HepG2 (cell line): ENCODE measurements at regions not wholly inside any gene's neighbourhood (a gene's known extent, or its start where the extent isn't known, plus 50 kb on each side); places are given as distances from the start of the nearest gene placed in this dataset.

ENCODE experiments used
- ATAC-seq: fragments of 200-7000 bp; cut with Tn5 transposase; 3 replicates; pipeline ENCODE4 v1.9.1; 2020; ENCODE audit warnings: mild to moderate bottlenecking, moderate library complexity
- BruUV-seq: library from RNA; stranded (reverse); fragments of 400-500 nt; replicated peaks from 2 replicates; lab custom pipeline; 2021; lab: Mats Ljungman, UMichigan
- CTCF ChIA-PET: fragments of 300-600 bp; formaldehyde crosslinking; extraction: SDS; loops from one replicate; lab custom pipeline; 2021; ENCODE audit warnings: low total read pairs, inconsistent platforms, low intra/inter-chr PET ratio; lab: Yijun Ruan, JAX
- POLR2A ChIA-PET: fragments of 350-600 bp; sonication (Branson Sonifier 250); formaldehyde crosslinking; loops from one replicate; lab custom pipeline; 2020; ENCODE audit warnings: antibody characterized with exemption, inconsistent platforms; lab: Yijun Ruan, JAX
- DNase-seq: peaks from one replicate; pipeline ENCODE4 v3.0.0-alpha.2; 2015; ENCODE audit warnings: low spot score
- FAIRE-seq: peaks from 3 replicates; lab custom pipeline; 2011; peaks lifted over from hg19 to GRCh38; lab: Jason Lieb, UNC
- H2AFZ ChIP-seq: one replicate; pipeline ENCODE4 v1.6.1; 2011; ENCODE audit warnings: low read length, inconsistent platforms
- H3K27ac ChIP-seq: fragments of 300-600 bp; 3 replicates; pipeline ENCODE4 v1.8.0; 2011; ENCODE audit warnings: mixed run types, mild to moderate bottlenecking, mixed read lengths, low read length, inconsistent platforms; ENCODE audit not compliant: insufficient read depth; ENCODE audit errors: extremely low read length
- H3K27me3 ChIP-seq, 2 experiments: fragments of 200-600 bp in 1 of 2; 2 replicates in 1 of 2; 3 replicates in 1 of 2; pipeline versions ENCODE4 v1.6.0 to v1.8.0; 2011; ENCODE audit warnings: low read length in 2 of 2, mild to moderate bottlenecking in 2 of 2, moderate library complexity in 2 of 2, inconsistent platforms in 1 of 2; ENCODE audit not compliant: insufficient read depth in 2 of 2, control insufficient read depth in 1 of 2
- H3K36me3 ChIP-seq, 2 experiments: fragments of 200-600 bp in 1 of 2; replicated peaks in 1 of 2; 2 replicates in 1 of 2; 3 replicates in 1 of 2; pipeline versions ENCODE4 v1.5.1 to v1.8.0; 2011; ENCODE audit warnings: low read length in 2 of 2, inconsistent platforms in 1 of 2; ENCODE audit not compliant: insufficient read depth in 2 of 2, control insufficient read depth in 1 of 2
- H3K4me1 ChIP-seq: 2 replicates; pipeline ENCODE4 v1.5.1; 2012; ENCODE audit warnings: low read length, inconsistent platforms; ENCODE audit not compliant: insufficient read depth
- H3K4me2 ChIP-seq: 2 replicates; pipeline ENCODE4 v1.6.0; 2011; ENCODE audit warnings: low read depth, low read length, inconsistent platforms
- H3K4me3 ChIP-seq, 3 experiments: fragments of 200-600 bp in 1 of 3; sonication (generic), shearing (Covaris generic) in 1 of 3; replicated peaks in 1 of 3; 2 replicates each; pipeline ENCODE4 v1.5.1; 2011 to 2016; ENCODE audit warnings: low read length in 3 of 3, inconsistent platforms in 2 of 3, low read depth in 2 of 3, mild to moderate bottlenecking in 2 of 3, control low read depth in 1 of 3, mixed read lengths in 1 of 3; ENCODE audit not compliant: insufficient read depth in 1 of 3
- H3K79me2 ChIP-seq: one replicate; pipeline ENCODE4 v1.6.1; 2011; ENCODE audit warnings: low read length, inconsistent platforms; ENCODE audit not compliant: insufficient read depth
- H3K9ac ChIP-seq: 2 replicates; pipeline ENCODE4 v1.6.0; 2011; ENCODE audit warnings: mild to moderate bottlenecking, low read depth, low read length, inconsistent platforms; ENCODE audit not compliant: insufficient read depth
- H3K9me3 ChIP-seq: 2 replicates; pipeline ENCODE4 v1.5.1; 2012; ENCODE audit warnings: mild to moderate bottlenecking, low read length
- H4K20me1 ChIP-seq: 2 replicates; pipeline ENCODE4 v1.6.0; 2011; ENCODE audit warnings: inconsistent platforms, mild to moderate bottlenecking, low read length, moderate library complexity; ENCODE audit not compliant: insufficient read depth
- DMAP1 ChIP-seq: IDR thresholded peaks from 2 replicates; pipeline ENCODE4 v1.6.1; 2016
- GFI1 ChIP-seq: sonication (generic); formaldehyde crosslinking; IDR thresholded peaks from 2 replicates; pipeline ENCODE4 v1.5.0; 2020; ENCODE audit warnings: missing genetic modification reagents, mild to moderate bottlenecking, borderline replicate concordance
- KLF6 ChIP-seq: IDR thresholded peaks from 2 replicates; pipeline ENCODE4 v1.8.0; 2016; ENCODE audit warnings: missing biosample characterization, missing genetic modification reagents
- RAD51 ChIP-seq: fragments of 450-650 bp; IDR thresholded peaks from 2 replicates; pipeline ENCODE4 v1.6.1; 2016; ENCODE audit warnings: borderline replicate concordance
- RFX3 ChIP-seq: IDR thresholded peaks from 2 replicates; pipeline ENCODE4 v1.6.1; 2016; ENCODE audit warnings: missing biosample characterization, missing genetic modification reagents
- SNRNP70 ChIP-seq: fragments of 200-400 bp; formaldehyde crosslinking; IDR thresholded peaks from 2 replicates; pipeline ENCODE4 v1.6.1; 2017; ENCODE audit warnings: mild to moderate bottlenecking, low read depth, low read length, moderate library complexity
- SUZ12 ChIP-seq: fragments of 150-350 bp; IDR thresholded peaks from 2 replicates; pipeline ENCODE4 v1.6.1; 2014; ENCODE audit warnings: low read depth, low read length
- TBX3 ChIP-seq: fragments of 450-650 bp; IDR thresholded peaks from 2 replicates; pipeline ENCODE4 v1.6.1; 2017; ENCODE audit warnings: antibody characterized with exemption, mild to moderate bottlenecking, inconsistent platforms, borderline replicate concordance
- ZFP36L1 ChIP-seq: sonication (generic); formaldehyde crosslinking; IDR thresholded peaks from 2 replicates; pipeline ENCODE4 v1.8.0; 2022; ENCODE audit warnings: mild to moderate bottlenecking, missing genetic modification reagents, moderate library complexity
- ZNF362 ChIP-seq: sonication (generic); formaldehyde crosslinking; IDR thresholded peaks from 2 replicates; pipeline ENCODE4 v1.4.0; 2020; ENCODE audit warnings: missing genetic modification reagents, mild to moderate bottlenecking, borderline replicate concordance
- ZNF382 ChIP-seq: sonication (generic); formaldehyde crosslinking; IDR thresholded peaks from 2 replicates; pipeline ENCODE4 v1.5.0; 2020; ENCODE audit warnings: missing genetic modification reagents, mild to moderate bottlenecking, borderline replicate concordance
- ZNF558 ChIP-seq: sonication (generic); formaldehyde crosslinking; IDR thresholded peaks from 2 replicates; pipeline ENCODE4 v1.9.0; 2022; ENCODE audit warnings: mild to moderate bottlenecking, missing genetic modification reagents, borderline replicate concordance
- ZNF788 ChIP-seq: sonication (generic); formaldehyde crosslinking; IDR thresholded peaks from 2 replicates; pipeline ENCODE4 v1.5.0; 2020; ENCODE audit warnings: mild to moderate bottlenecking, missing genetic modification reagents, borderline replicate concordance
- ZSCAN31 ChIP-seq: sonication (generic); formaldehyde crosslinking; IDR thresholded peaks from 2 replicates; pipeline ENCODE4 v1.5.0; 2020; ENCODE audit warnings: low read depth, mild to moderate bottlenecking, missing genetic modification reagents
- WGBS: methylation state at CpG from one replicate; pipeline ENCODE4 v1.1.6; 2017; ENCODE audit warnings: low lambda C conversion rate; 5-methylcytosine and 5-hydroxymethylcytosine counted together
- in situ Hi-C: cut with HindIII; loops from 2 replicates; pipeline ENCODE4 v1.10.0; 2017; ENCODE audit warnings: low pct_unique_long_range_greater_than_20kb; ENCODE audit not compliant: extremely low pct_ligation_motif_present
- intact Hi-C: fragments of 100-400 bp; cut with micrococcal nuclease; formaldehyde crosslinking; loops from one replicate; pipeline ENCODE4 v1.10.0; 2022; ENCODE audit not compliant: unreplicated experiment
- TF ChIP-seq, protein P1 (sequence below): sonication (generic); formaldehyde crosslinking; IDR thresholded peaks from 2 replicates; pipeline ENCODE4 v1.4.0; 2020; ENCODE audit warnings: missing genetic modification reagents

GRCh38 chr1:87263785-87264184 is 64.9 kb upstream of the LMO4 start:
- BruUV-seq, result no TSS peak
- in situ Hi-C loops (no loop called here), intact Hi-C loops (no loop called here)
- Histone ChIP-seq H2AFZ (no peak overlapping the region), H3K27ac (no peak overlapping the region), H3K4me1 (no peaks in the 10 kb centered on the region), H3K4me2 (no peak overlapping the region), H4K20me1 (no peaks in the 10 kb centered on the region), H3K9me3 (no peaks in the 10 kb centered on the region), H3K27me3 (0 out of 5 replicates have a peak, but pooled peaks cover 0 to 3% of the 10 kb centered on the region in 2 experiments), H3K9ac (no peak overlapping the region), H3K4me3 (no peak overlapping the region), H3K79me2 (no peaks in the 10 kb centered on the region), H3K36me3 (no peaks in the 10 kb centered on the region)
- ChIA-PET POLR2A (no interaction called here), CTCF (no interaction called here)
- TF ChIP-seq ZNF558 (no peak), KLF6 (CRISPR knock-in tag) (no peak), SUZ12 (no peak), DMAP1 (CRISPR knock-in tag) (no peak), ZNF362 (CRISPR knock-in tag) (no peak)
- FAIRE-seq (no peak), ATAC-seq (no peak), DNase-seq (no peak)

DNA sequence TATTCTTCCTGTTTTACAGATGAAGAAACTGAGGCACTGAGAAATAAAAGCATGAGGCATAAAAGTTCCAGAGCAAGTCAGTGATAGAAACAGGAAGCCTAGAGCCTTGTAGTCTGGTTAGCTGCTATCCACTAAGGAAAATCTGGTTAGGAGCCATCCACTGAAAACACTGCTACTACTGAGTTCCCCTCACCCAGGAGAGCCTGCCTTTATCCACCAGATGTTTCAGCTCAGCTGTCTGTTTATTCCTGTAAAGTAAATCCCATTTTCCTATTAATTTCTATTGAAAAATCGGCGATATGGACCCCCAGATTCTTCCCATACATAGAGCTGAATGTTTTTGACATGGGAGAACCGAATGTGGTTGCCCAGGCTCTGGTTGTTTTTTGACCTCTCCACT is 63.7 kb upstream of the LMO4 start:
- DNase-seq (no peak), ATAC-seq (no peak), FAIRE-seq (no peak)
- intact Hi-C loops (no loop called here), in situ Hi-C loops (no loop called here)
- H3K4me3 ChIP-seq, result no peak overlapping the region
- H2AFZ ChIP-seq, result no peak overlapping the region
- H3K9ac ChIP-seq, result no peak overlapping the region
- no peak overlapping the region for H3K27ac ChIP-seq
- WGBS, result 0% methylated on average over 3 of the region's 3 CpGs
- ChIA-PET POLR2A (no interaction called here), CTCF (no interaction called here)
- no peaks in the 10 kb centered on the region for H3K9me3 ChIP-seq
- no peak overlapping the region for H3K4me2 ChIP-seq
- H4K20me1 ChIP-seq, result no peaks in the 10 kb centered on the region
- 0 out of 5 replicates have a peak, but pooled peaks cover 0 to 3% of the 10 kb centered on the region in 2 experiments for H3K27me3 ChIP-seq
- no peaks in the 10 kb centered on the region for H3K4me1 ChIP-seq
- no peaks in the 10 kb centered on the region for H3K79me2 ChIP-seq
- H3K36me3 ChIP-seq, result no peaks in the 10 kb centered on the region
- no TSS peak for BruUV-seq
- no peak for TF ChIP-seq GFI1
- TF ChIP-seq TBX3, result no peak
- TF ChIP-seq RAD51, result no peak
- TF ChIP-seq ZNF382 (CRISPR knock-in tag), result no peak
- TF ChIP-seq RFX3 (CRISPR knock-in tag), result no peak
- TF ChIP-seq, protein P1, sequence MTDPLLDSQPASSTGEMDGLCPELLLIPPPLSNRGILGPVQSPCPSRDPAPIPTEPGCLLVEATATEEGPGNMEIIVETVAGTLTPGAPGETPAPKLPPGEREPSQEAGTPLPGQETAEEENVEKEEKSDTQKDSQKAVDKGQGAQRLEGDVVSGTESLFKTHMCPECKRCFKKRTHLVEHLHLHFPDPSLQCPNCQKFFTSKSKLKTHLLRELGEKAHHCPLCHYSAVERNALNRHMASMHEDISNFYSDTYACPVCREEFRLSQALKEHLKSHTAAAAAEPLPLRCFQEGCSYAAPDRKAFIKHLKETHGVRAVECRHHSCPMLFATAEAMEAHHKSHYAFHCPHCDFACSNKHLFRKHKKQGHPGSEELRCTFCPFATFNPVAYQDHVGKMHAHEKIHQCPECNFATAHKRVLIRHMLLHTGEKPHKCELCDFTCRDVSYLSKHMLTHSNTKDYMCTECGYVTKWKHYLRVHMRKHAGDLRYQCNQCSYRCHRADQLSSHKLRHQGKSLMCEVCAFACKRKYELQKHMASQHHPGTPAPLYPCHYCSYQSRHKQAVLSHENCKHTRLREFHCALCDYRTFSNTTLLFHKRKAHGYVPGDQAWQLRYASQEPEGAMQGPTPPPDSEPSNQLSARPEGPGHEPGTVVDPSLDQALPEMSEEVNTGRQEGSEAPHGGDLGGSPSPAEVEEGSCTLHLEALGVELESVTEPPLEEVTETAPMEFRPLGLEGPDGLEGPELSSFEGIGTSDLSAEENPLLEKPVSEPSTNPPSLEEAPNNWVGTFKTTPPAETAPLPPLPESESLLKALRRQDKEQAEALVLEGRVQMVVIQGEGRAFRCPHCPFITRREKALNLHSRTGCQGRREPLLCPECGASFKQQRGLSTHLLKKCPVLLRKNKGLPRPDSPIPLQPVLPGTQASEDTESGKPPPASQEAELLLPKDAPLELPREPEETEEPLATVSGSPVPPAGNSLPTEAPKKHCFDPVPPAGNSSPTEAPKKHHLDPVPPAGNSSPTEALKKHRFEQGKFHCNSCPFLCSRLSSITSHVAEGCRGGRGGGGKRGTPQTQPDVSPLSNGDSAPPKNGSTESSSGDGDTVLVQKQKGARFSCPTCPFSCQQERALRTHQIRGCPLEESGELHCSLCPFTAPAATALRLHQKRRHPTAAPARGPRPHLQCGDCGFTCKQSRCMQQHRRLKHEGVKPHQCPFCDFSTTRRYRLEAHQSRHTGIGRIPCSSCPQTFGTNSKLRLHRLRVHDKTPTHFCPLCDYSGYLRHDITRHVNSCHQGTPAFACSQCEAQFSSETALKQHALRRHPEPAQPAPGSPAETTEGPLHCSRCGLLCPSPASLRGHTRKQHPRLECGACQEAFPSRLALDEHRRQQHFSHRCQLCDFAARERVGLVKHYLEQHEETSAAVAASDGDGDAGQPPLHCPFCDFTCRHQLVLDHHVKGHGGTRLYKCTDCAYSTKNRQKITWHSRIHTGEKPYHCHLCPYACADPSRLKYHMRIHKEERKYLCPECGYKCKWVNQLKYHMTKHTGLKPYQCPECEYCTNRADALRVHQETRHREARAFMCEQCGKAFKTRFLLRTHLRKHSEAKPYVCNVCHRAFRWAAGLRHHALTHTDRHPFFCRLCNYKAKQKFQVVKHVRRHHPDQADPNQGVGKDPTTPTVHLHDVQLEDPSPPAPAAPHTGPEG, result no peak
- no peak for TF ChIP-seq ZFP36L1 (CRISPR knock-in tag)
- TF ChIP-seq ZNF788, result no peak
- no peak for TF ChIP-seq SNRNP70
- no peak for TF ChIP-seq ZSCAN31 (CRISPR knock-in tag)
